Stimulated activated naive CD8-positive, alpha-beta T cell treated with anti-CD3 and anti-CD28 coated beads, Interleukin-15, amount 100 ng/mL, for 72 hours (primary cell): ENCODE measurements at regions not wholly inside any gene's neighbourhood (a gene's known extent, or its start where the extent isn't known, plus 50 kb on each side); places are given as distances from the start of the nearest gene placed in this dataset.

Source experiments
- ATAC-seq: fragments of 150-1000 bp; cut with Tn5 transposase; 2 replicates; pipeline ENCODE4 v1.10.0; 2021; ENCODE audit warnings: mild to moderate bottlenecking, moderate library complexity
- DNase-seq, 2 donors: peaks; one replicate each; pipeline ENCODE4 v3.0.0; 2021 to 2022
- H3K27ac Mint-ChIP-seq, 2 donors: one replicate each; pipeline ENCODE4 v1.8.0; 2022; ENCODE audit warnings: mild to moderate bottlenecking in 2 of 2, mixed read lengths in 2 of 2, moderate library complexity in 2 of 2
- H3K27me3 Mint-ChIP-seq: one replicate; pipeline ENCODE4 v1.8.0; 2022; ENCODE audit warnings: mixed read lengths
- H3K4me1 Mint-ChIP-seq: one replicate; pipeline ENCODE4 v1.8.0; 2022; ENCODE audit warnings: mild to moderate bottlenecking, mixed read lengths
- H3K4me3 Mint-ChIP-seq, 2 donors: one replicate each; pipeline ENCODE4 v1.8.0; 2022; ENCODE audit warnings: mild to moderate bottlenecking in 2 of 2, mixed read lengths in 2 of 2, moderate library complexity in 1 of 2
- H3K9me3 Mint-ChIP-seq, 2 donors: one replicate each; pipeline ENCODE4 v1.8.0; 2022; ENCODE audit warnings: mixed read lengths in 2 of 2

DNA sequence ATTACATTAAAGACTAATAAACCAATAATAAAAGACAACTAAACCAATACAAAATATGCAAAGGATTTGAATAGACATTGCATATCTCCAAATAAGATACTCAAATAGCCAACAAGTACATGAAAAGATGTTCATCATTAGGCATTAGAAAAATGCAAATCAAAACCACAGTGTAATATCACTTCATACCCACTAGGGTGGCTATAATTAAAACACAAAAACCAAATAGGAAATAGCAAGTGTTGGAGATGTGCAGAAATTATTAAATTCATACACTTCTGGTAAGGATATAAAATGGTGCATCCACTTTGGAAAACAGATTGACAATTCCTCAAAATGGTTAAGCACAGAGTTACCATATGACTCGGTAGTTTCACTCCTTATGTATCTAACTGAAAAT, 860.8 kb upstream of the DIAPH2 start:
- ATAC-seq = no peak
- no peak overlapping the region for H3K4me3 Mint-ChIP-seq
- no peak overlapping the region for H3K27ac Mint-ChIP-seq
- DNase-seq = no peak
- H3K27me3 Mint-ChIP-seq = no peaks in the 10 kb centered on the region
- H3K9me3 Mint-ChIP-seq = peaks cover 0 to 3% of the 10 kb centered on the region in 2 donors
- no peaks in the 10 kb centered on the region for H3K4me1 Mint-ChIP-seq

DNA sequence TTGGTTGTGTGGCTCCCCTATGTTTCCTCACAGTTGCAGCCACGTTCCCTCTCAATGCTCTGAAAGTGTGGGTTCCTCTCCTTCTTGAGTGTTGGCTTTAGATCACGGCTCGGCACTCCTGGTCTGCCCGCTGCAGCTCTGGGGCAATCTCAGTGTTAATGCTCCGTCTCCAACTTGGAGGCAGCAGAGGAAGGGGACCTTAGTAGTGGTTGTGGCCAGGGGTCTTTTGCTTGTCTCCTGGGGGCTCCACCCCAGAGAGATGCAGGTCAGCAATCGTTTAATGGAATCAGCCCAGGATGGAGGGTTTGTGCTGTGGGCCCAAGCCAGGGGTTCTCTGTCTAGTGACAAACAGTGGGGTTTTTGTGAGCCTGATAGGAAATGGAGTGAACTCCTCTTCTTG, 849.4 kb upstream of the DIAPH2 start:
- no peak for ATAC-seq
- H3K9me3 Mint-ChIP-seq = no peaks in the 10 kb centered on the region
- H3K4me3 Mint-ChIP-seq = no peak overlapping the region
- DNase-seq = no peak
- H3K4me1 Mint-ChIP-seq = no peaks in the 10 kb centered on the region
- H3K27ac Mint-ChIP-seq = no peak overlapping the region
- no peaks in the 10 kb centered on the region for H3K27me3 Mint-ChIP-seq

DNA sequence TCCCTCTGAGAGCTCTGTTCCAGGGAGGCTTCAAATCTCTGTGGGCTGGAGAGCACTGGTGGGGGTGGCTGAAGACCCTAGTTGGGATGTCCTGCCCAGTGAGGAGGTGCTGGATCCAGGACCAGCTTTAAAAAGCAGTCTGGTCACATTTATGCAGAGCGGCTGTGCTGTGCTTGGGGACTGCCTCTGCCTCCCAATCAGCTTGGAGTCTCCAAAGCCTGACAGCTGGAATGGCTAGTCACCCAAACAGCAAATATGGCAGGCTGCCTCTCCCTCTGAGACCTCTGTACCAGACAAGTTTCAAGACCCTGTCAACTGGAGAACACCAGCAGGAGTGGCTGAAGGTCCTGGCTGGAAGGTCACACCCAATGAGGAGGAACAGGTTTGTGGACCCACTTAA, 848.1 kb upstream of the DIAPH2 start:
- no peaks in the 10 kb centered on the region for H3K4me1 Mint-ChIP-seq
- no peaks in the 10 kb centered on the region for H3K27me3 Mint-ChIP-seq
- H3K27ac Mint-ChIP-seq = no peak overlapping the region
- ATAC-seq (no peak), DNase-seq (no peak)
- no peaks in the 10 kb centered on the region for H3K9me3 Mint-ChIP-seq
- no peak overlapping the region for H3K4me3 Mint-ChIP-seq

DNA sequence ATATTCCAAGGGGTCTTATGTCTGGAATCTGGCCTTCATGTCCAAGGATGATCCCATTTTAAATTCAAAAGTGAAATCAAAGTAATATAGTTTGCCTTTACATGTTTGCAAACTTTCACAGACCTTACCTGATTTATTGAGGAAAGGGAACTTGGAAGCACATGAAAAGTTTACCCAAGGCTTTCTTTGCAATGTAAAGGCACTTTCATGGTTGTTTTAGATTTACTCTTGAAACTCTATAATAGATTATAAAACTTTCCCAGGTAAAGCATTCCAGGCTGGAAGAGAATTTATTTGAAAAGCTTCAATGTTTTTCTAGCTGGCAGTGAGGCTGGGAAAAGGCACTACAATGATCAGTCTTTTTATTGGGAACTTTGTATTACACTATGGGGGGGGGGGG, 842.8 kb upstream of the DIAPH2 start:
- Mint-ChIP-seq H3K4me3 (no peak overlapping the region), H3K27ac (no peak overlapping the region), H3K4me1 (no peaks in the 10 kb centered on the region), H3K27me3 (no peaks in the 10 kb centered on the region), H3K9me3 (no peaks in the 10 kb centered on the region)
- ATAC-seq = no peak
- DNase-seq = no peak

DNA sequence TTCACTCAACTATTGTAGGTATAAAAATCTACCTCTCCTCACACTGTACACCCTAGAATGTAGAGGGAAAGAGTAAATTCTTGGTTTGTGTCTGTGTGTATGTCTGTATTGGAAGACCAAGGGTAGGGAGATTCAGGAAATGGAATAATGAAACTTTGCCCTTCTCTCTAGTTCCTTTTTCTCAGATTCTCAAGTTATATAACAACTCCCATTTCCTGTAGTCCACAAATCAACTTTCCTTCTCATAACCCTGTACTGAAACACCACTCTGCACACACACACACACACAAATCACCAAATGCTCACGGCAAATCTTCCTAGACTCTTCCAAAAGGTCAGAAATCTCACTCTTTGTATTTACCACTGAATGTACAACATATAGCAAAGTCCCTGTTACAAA, 824.5 kb upstream of the DIAPH2 start:
- H3K27ac Mint-ChIP-seq = no peak overlapping the region
- ATAC-seq (no peak), DNase-seq (no peak)
- no peaks in the 10 kb centered on the region for H3K27me3 Mint-ChIP-seq
- peaks cover 0 to 5% of the 10 kb centered on the region in 2 donors for H3K9me3 Mint-ChIP-seq
- H3K4me3 Mint-ChIP-seq = no peak overlapping the region
- H3K4me1 Mint-ChIP-seq = no peaks in the 10 kb centered on the region

DNA sequence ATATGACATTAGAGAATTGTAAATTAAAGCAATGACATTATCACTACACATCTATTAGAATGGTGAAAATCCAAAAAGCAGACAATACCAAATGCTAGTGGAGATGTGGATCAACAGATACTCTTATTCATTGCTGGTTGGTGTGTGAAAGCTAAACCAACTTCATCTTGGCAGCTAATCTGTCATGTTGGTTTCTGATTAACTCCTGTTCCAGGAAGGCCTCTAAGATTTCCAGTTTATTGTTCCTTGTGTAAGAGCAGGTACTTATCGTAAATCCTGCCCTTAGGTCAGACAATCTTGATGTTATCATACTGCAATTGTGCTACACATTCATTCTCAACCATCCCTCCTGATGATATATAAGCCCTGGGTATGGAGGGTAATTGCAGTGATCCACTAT, 809.0 kb upstream of the DIAPH2 start:
- DNase-seq (no peak), ATAC-seq (no peak)
- Mint-ChIP-seq H3K4me1 (no peaks in the 10 kb centered on the region), H3K4me3 (no peak overlapping the region), H3K27ac (no peak overlapping the region), H3K27me3 (no peaks in the 10 kb centered on the region), H3K9me3 (no peaks in the 10 kb centered on the region)

DNA sequence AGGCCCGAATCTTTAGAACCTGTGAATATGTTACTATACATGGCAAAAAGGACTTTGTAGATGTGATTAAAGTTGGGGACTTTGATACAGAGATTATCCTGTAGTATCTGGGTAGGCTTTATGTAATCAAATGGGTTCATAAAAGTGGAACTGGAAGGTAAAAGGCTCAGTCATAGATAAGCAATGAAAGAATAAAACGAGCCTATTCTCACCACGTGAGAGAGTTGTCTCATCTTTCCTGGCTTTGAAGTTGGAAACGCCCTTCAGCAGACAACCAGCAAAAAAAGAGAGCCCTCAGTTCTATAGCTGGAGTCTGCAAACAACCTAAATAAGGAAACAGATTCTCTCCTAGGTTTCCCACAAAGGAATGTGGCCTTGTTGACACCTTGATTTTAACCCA, 805.8 kb upstream of the DIAPH2 start:
- no peak overlapping the region for H3K27ac Mint-ChIP-seq
- H3K4me1 Mint-ChIP-seq = no peaks in the 10 kb centered on the region
- H3K4me3 Mint-ChIP-seq = no peak overlapping the region
- ATAC-seq = no peak
- no peaks in the 10 kb centered on the region for H3K9me3 Mint-ChIP-seq
- H3K27me3 Mint-ChIP-seq = no peaks in the 10 kb centered on the region
- no peak for DNase-seq

DNA sequence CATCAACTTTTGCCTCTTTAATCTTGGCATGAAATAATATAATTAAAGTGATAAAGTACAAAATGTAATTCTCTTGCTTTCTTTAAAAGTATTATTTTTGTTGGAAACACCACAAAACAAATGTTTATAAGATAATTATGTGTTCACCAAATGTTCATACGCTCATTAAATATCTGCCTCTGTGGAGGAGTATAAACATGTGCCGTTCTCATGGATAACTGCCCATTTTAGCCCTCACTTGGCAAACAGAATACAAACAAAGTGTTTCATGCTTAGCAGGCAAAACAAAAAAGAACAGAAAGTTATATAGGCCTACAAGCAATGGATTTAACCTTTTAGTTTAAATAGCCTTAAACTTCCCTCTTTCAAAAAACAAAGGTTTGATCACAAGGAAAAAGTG, 800.5 kb upstream of the DIAPH2 start:
- ATAC-seq (no peak), DNase-seq (no peak)
- Mint-ChIP-seq H3K4me1 (no peaks in the 10 kb centered on the region), H3K4me3 (no peak overlapping the region), H3K27me3 (no peaks in the 10 kb centered on the region), H3K27ac (no peak overlapping the region), H3K9me3 (no peaks in the 10 kb centered on the region)

DNA sequence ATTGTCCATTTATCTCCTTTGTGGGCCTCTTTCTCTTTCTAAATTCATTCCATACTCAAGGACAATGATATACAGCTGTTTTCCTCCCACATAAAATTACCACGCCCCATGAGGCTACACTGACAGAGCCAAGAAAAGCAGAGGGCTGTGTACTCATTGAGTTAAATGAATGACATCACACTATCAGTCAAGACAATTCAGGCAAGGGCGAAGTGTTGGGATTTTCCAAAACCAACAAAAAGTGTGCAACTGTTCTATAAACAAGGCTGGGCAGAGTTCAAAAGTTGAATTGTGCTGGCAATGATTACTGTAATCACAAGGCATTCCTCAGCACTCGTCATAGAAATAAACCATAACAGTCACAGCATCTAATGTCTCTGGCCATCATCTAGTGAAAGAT, 799.6 kb upstream of the DIAPH2 start:
- no peak overlapping the region for H3K4me3 Mint-ChIP-seq
- H3K9me3 Mint-ChIP-seq = no peaks in the 10 kb centered on the region
- H3K27ac Mint-ChIP-seq = no peak overlapping the region
- ATAC-seq = no peak
- no peaks in the 10 kb centered on the region for H3K4me1 Mint-ChIP-seq
- DNase-seq = no peak
- H3K27me3 Mint-ChIP-seq = no peaks in the 10 kb centered on the region

DNA sequence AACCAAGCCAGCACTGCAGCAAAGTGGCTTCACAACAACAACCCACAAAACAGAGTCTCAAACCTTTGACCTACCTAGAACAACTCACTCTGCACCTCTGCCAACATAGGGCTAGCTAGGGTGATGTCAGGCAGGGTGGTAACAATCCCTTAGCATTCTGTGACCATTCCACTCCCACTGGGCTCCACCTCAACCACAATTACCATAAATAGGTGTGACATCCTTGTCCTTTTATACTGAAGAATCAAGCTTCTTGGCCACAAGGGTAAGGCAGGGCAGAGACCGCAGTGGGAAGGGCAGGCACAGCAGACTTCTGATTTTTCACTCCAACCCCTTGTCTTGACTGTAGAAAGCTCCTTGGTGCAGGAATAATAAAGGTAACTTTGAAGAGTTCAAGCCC, 795.4 kb upstream of the DIAPH2 start:
- Mint-ChIP-seq H3K4me3 (no peak overlapping the region), H3K9me3 (no peaks in the 10 kb centered on the region), H3K27ac (no peak overlapping the region), H3K4me1 (no peaks in the 10 kb centered on the region), H3K27me3 (no peaks in the 10 kb centered on the region)
- DNase-seq (no peak), ATAC-seq (no peak)

DNA sequence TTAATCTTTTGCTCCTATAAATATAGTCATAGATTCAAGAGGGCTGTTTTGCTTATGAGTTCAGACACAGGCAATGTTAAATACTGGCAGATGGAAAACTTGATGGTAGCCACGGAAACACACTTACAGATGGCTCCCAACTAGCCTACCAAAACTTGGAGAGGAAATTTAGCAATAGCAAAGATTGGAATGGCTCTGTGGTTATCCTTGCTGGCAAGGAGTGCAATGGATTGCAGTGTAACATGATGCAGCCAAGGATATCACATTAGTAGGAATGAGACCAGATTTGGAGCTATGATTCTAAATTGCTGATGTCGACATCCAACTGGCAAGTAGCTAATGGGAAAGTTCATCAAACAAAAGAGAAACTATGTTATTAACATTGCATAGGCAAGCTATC, 791.0 kb upstream of the DIAPH2 start:
- Mint-ChIP-seq H3K9me3 (no peaks in the 10 kb centered on the region), H3K27ac (no peak overlapping the region), H3K4me3 (no peak overlapping the region), H3K27me3 (no peaks in the 10 kb centered on the region), H3K4me1 (no peaks in the 10 kb centered on the region)
- DNase-seq (no peak), ATAC-seq (no peak)

DNA sequence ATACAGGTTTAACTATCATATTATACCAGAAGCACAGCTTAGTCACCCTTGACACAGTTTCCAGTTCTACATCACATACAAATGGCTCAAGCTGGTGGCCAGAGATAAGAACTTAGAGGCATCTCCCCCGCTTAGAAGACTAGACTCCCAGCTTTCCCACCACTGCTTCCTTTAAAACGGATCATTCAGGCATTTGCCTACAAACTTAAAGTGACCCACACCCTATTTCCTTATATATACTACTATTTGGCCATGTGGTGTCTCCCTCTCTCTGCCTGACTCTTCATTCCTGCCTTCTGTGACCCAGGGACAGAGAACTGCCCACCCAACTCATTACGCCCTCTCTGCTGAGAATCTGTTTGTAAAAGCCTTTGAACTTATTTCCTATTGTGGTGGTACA, 781.2 kb upstream of the DIAPH2 start:
- no peak overlapping the region for H3K27ac Mint-ChIP-seq
- no peaks in the 10 kb centered on the region for H3K9me3 Mint-ChIP-seq
- no peak overlapping the region for H3K4me3 Mint-ChIP-seq
- H3K27me3 Mint-ChIP-seq = no peaks in the 10 kb centered on the region
- ATAC-seq (no peak), DNase-seq (no peak)
- H3K4me1 Mint-ChIP-seq = no peaks in the 10 kb centered on the region

DNA sequence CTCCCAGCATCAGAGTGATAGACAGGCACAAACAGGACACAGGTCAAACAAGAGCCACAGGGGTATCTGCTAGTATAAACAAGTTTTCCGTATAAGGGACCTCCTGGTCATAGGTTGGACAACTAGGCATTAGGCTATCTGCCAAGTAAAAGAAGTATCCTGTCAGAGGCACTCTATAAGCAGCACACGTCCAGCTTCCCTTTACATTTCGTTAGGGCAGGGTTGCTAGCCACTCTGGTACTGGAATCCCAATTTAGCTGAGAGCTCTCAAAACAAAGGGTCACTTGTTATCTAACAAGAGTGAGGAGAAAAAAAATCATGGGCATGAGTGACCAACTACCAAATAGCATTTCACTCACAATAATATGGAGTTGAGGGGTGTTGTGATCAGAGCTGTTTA, 780.7 kb upstream of the DIAPH2 start:
- Mint-ChIP-seq H3K9me3 (no peaks in the 10 kb centered on the region), H3K4me1 (no peaks in the 10 kb centered on the region), H3K27ac (no peak overlapping the region), H3K4me3 (no peak overlapping the region), H3K27me3 (no peaks in the 10 kb centered on the region)
- no peak for DNase-seq
- no peak for ATAC-seq

DNA sequence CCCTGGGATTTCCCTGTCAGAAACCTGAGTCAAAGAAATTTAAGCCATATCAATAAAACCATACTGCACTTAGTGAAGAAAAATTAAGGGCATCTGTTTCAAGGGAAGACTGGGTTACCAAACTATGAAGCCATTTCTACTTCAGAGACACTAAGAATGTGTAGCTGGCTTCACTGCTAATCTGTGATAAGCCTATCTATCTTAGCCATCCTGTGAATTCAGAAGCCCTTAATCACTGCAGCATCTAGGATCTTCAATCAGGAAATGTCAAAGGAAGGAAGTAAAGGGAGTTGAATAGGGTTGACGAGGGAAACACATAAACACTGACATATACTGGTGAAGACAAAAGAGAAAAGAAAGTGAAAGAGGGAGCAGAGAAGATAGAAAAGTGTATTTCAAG, 777.6 kb upstream of the DIAPH2 start:
- Mint-ChIP-seq H3K4me3 (no peak overlapping the region), H3K4me1 (no peaks in the 10 kb centered on the region), H3K9me3 (no peaks in the 10 kb centered on the region), H3K27ac (no peak overlapping the region), H3K27me3 (no peaks in the 10 kb centered on the region)
- no peak for ATAC-seq
- no peak for DNase-seq

DNA sequence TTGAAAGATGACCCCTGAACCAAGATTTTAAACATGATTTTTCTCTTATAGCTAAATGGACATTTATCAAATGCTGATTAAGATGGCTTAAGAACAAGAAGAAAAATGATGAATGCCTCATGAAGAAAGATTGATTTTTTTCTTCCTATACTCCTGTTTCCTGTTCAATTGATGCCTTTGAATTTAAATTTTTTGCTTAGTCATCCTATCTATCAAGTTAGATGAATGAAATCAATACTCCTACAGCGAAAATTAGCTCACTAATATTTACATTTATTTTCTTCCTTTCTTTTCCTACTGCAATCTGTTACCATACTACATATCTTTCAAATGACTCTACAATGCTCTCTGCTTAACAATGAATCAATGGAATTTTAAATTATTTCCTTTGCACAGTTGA, 773.6 kb upstream of the DIAPH2 start:
- H3K9me3 Mint-ChIP-seq = no peaks in the 10 kb centered on the region
- DNase-seq = no peak
- no peaks in the 10 kb centered on the region for H3K4me1 Mint-ChIP-seq
- H3K27me3 Mint-ChIP-seq = no peaks in the 10 kb centered on the region
- no peak overlapping the region for H3K4me3 Mint-ChIP-seq
- ATAC-seq = no peak
- no peak overlapping the region for H3K27ac Mint-ChIP-seq

DNA sequence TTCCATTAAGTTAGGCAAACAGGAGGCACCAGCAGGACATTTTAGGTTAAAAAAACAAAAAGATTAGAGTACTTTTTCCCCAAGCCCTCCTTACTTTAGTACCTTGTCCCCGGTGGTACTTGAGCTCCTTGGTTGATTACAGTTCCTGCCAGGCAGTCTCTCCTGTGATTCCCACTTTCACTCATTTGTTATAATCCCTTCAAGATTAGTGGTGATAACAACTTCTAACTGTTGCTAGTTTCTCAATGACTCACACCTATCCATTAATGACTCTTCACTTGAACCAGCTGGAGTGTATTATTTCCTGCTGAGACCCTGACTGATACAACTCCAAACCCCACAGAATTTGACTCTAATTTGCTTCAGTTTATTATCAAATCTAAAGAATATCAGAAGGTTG, 765.0 kb upstream of the DIAPH2 start:
- Mint-ChIP-seq H3K4me1 (no peaks in the 10 kb centered on the region), H3K27ac (no peak overlapping the region), H3K4me3 (no peak overlapping the region), H3K27me3 (no peaks in the 10 kb centered on the region), H3K9me3 (no peaks in the 10 kb centered on the region)
- ATAC-seq (no peak), DNase-seq (no peak)

DNA sequence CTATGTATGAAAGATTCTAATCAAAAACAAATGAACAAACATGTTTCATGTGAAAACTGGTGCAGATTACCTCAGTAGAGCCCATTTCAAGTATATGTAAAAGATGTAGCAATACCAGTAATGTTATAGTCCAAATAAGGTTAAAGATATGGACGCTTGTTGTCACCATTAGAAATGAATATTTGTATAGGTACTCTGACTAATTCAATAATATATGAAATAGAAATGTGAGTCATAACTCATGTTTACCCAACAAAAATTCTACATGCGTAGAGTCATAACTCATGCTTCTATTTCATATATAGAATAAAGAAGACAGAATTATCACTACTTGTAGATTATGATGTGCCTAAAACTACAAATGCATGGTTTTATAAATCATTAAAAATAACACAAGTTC, 739.1 kb upstream of the DIAPH2 start:
- DNase-seq = no peak
- Mint-ChIP-seq H3K27me3 (no peaks in the 10 kb centered on the region), H3K4me1 (no peaks in the 10 kb centered on the region), H3K4me3 (no peak overlapping the region), H3K27ac (no peak overlapping the region), H3K9me3 (no peaks in the 10 kb centered on the region)
- no peak for ATAC-seq

DNA sequence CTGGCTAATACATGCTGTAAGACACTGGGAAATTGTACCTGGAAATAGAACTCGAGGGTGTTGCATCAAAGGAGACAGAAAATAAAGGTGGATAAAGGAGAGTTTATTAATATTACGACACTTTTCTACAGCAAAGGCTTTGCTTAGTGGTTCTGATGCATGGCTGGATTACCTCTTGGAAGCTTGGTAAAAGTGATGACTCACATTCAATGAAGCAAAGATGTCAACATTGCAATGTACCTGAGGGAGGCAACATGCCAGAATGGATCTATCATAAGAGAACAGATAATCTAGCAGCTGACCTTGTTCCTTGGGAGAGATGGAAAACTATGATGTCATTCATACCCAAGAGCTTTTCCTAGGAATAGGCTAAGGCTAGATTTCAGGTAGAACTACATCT, 735.1 kb upstream of the DIAPH2 start:
- Mint-ChIP-seq H3K27me3 (no peaks in the 10 kb centered on the region), H3K9me3 (no peaks in the 10 kb centered on the region), H3K4me3 (no peak overlapping the region), H3K27ac (no peak overlapping the region), H3K4me1 (no peaks in the 10 kb centered on the region)
- DNase-seq (no peak), ATAC-seq (no peak)
